ENCODE measurements at regions not wholly inside any gene's neighbourhood (a gene's known extent, or its start where the extent isn't known, plus 50 kb on each side); places are given as distances from the start of the nearest gene placed in this dataset.

GRCh38 chr2:64234150-64234549 lies 89.9 kb upstream of the PELI1 start:
- TF ChIP-seq CTCF (IDR thresholded peaks at IDR 0.05; ENCODE audit: control extremely low read depth, extremely low read depth) = no peak
- no peak for ATAC-seq (ENCODE audit: insufficient read depth, low FRiP score)
- Histone ChIP-seq H3K27ac (ENCODE audit: low read depth in 1 of 2, low read length in 1 of 2) (no peak overlapping the region), H3K4me3 (no peak overlapping the region), H3K36me3 (ENCODE audit: control insufficient read depth in 4 of 4, insufficient read depth in 4 of 4, low read length in 4 of 4) (no peaks in the 10 kb centered on the region), H3K9ac (ENCODE audit: insufficient read depth in 1 of 2, low read length in 2 of 2) (no peak overlapping the region), H3K4me1 (ENCODE audit: control insufficient read depth in 5 of 5, insufficient read depth in 5 of 5, low read length in 5 of 5) (peaks cover 0 to 7% (median 0%) of the 10 kb centered on the region in 5 donors), H3K9me3 (ENCODE audit: control insufficient read depth in 4 of 4, insufficient read depth in 3 of 4, low read length in 3 of 4) (no peaks in the 10 kb centered on the region), H3K27me3 (ENCODE audit: control insufficient read depth in 3 of 3, insufficient read depth in 3 of 3, low read length in 2 of 3) (no peaks in the 10 kb centered on the region)
- no peak for DNase-seq
- 80 to 82% methylated on average over 5 of the region's 5 CpGs for WGBS, 2 donors

GRCh38 chr2:64234785-64235184 lies 90.6 kb upstream of the PELI1 start:
- Histone ChIP-seq H3K27me3 (ENCODE audit: control insufficient read depth in 3 of 3, insufficient read depth in 3 of 3, low read length in 2 of 3) (no peaks in the 10 kb centered on the region), H3K9me3 (ENCODE audit: control insufficient read depth in 4 of 4, insufficient read depth in 3 of 4, low read length in 3 of 4) (no peaks in the 10 kb centered on the region), H3K27ac (ENCODE audit: low read depth in 1 of 2, low read length in 1 of 2) (no peak overlapping the region), H3K36me3 (ENCODE audit: control insufficient read depth in 4 of 4, insufficient read depth in 4 of 4, low read length in 4 of 4) (no peaks in the 10 kb centered on the region), H3K4me1 (ENCODE audit: control insufficient read depth in 5 of 5, insufficient read depth in 5 of 5, low read length in 5 of 5) (peaks cover 0 to 7% (median 0%) of the 10 kb centered on the region in 5 donors), H3K4me3 (no peak overlapping the region), H3K9ac (ENCODE audit: insufficient read depth in 1 of 2, low read length in 2 of 2) (no peak overlapping the region)
- ATAC-seq (ENCODE audit: insufficient read depth, low FRiP score) (no peak), DNase-seq (no peak)
- 64 to 67% methylated on average over 3 of the region's 3 CpGs for WGBS, 2 donors
- TF ChIP-seq CTCF (IDR thresholded peaks at IDR 0.05; ENCODE audit: control extremely low read depth, extremely low read depth) = no peak

GRCh38 chr2:64237266-64237665 lies 93.0 kb upstream of the PELI1 start:
- ATAC-seq (ENCODE audit: insufficient read depth, low FRiP score) = no peak

More at GRCh38 chr2:64237266-64237665, 93.0 kb upstream of the PELI1 start:
- Histone ChIP-seq H3K9me3 (ENCODE audit: control insufficient read depth in 4 of 4, insufficient read depth in 3 of 4, low read length in 3 of 4) (no peaks in the 10 kb centered on the region), H3K9ac (ENCODE audit: insufficient read depth in 1 of 2, low read length in 2 of 2) (no peak overlapping the region), H3K36me3 (ENCODE audit: control insufficient read depth in 4 of 4, insufficient read depth in 4 of 4, low read length in 4 of 4) (no peaks in the 10 kb centered on the region), H3K4me3 (no peak overlapping the region), H3K27me3 (ENCODE audit: control insufficient read depth in 3 of 3, insufficient read depth in 3 of 3, low read length in 2 of 3) (no peaks in the 10 kb centered on the region), H3K4me1 (ENCODE audit: control insufficient read depth in 5 of 5, insufficient read depth in 5 of 5, low read length in 5 of 5) (peaks cover 0 to 7% (median 0%) of the 10 kb centered on the region in 5 donors), H3K27ac (ENCODE audit: low read depth in 1 of 2, low read length in 1 of 2) (no peak overlapping the region)
- DNase-seq = no peak
- 77 to 90% methylated on average over 2 of the region's 2 CpGs for WGBS, 2 donors
- TF ChIP-seq CTCF (IDR thresholded peaks at IDR 0.05; ENCODE audit: control extremely low read depth, extremely low read depth) = no peak
